HepG2 (cell line): ENCODE measurements at regions not wholly inside any gene's neighbourhood (a gene's known extent, or its start where the extent isn't known, plus 50 kb on each side); places are given as distances from the start of the nearest gene placed in this dataset.

Experiments
- ATAC-seq: fragments of 200-7000 bp; cut with Tn5 transposase; 3 replicates; pipeline ENCODE4 v1.9.1; 2020; ENCODE audit warnings: mild to moderate bottlenecking, moderate library complexity
- BruUV-seq: library from RNA; stranded (reverse); fragments of 400-500 nt; replicated peaks from 2 replicates; lab custom pipeline; 2021; lab: Mats Ljungman, UMichigan
- CTCF ChIA-PET: fragments of 300-600 bp; formaldehyde crosslinking; extraction: SDS; loops from one replicate; lab custom pipeline; 2021; ENCODE audit warnings: low total read pairs, inconsistent platforms, low intra/inter-chr PET ratio; lab: Yijun Ruan, JAX
- POLR2A ChIA-PET: fragments of 350-600 bp; sonication (Branson Sonifier 250); formaldehyde crosslinking; loops from one replicate; lab custom pipeline; 2020; ENCODE audit warnings: antibody characterized with exemption, inconsistent platforms; lab: Yijun Ruan, JAX
- DNase-seq: peaks from one replicate; pipeline ENCODE4 v3.0.0-alpha.2; 2015; ENCODE audit warnings: low spot score
- FAIRE-seq: peaks from 3 replicates; lab custom pipeline; 2011; peaks lifted over from hg19 to GRCh38; lab: Jason Lieb, UNC
- H2AFZ ChIP-seq: one replicate; pipeline ENCODE4 v1.6.1; 2011; ENCODE audit warnings: low read length, inconsistent platforms
- H3K27ac ChIP-seq: fragments of 300-600 bp; 3 replicates; pipeline ENCODE4 v1.8.0; 2011; ENCODE audit warnings: mixed run types, mild to moderate bottlenecking, mixed read lengths, low read length, inconsistent platforms; ENCODE audit not compliant: insufficient read depth; ENCODE audit errors: extremely low read length
- H3K27me3 ChIP-seq, 2 experiments: fragments of 200-600 bp in 1 of 2; 2 replicates in 1 of 2; 3 replicates in 1 of 2; pipeline versions ENCODE4 v1.6.0 to v1.8.0; 2011; ENCODE audit warnings: low read length in 2 of 2, mild to moderate bottlenecking in 2 of 2, moderate library complexity in 2 of 2, inconsistent platforms in 1 of 2; ENCODE audit not compliant: insufficient read depth in 2 of 2, control insufficient read depth in 1 of 2
- H3K36me3 ChIP-seq, 2 experiments: fragments of 200-600 bp in 1 of 2; replicated peaks in 1 of 2; 2 replicates in 1 of 2; 3 replicates in 1 of 2; pipeline versions ENCODE4 v1.5.1 to v1.8.0; 2011; ENCODE audit warnings: low read length in 2 of 2, inconsistent platforms in 1 of 2; ENCODE audit not compliant: insufficient read depth in 2 of 2, control insufficient read depth in 1 of 2
- H3K4me1 ChIP-seq: 2 replicates; pipeline ENCODE4 v1.5.1; 2012; ENCODE audit warnings: low read length, inconsistent platforms; ENCODE audit not compliant: insufficient read depth
- H3K4me2 ChIP-seq: 2 replicates; pipeline ENCODE4 v1.6.0; 2011; ENCODE audit warnings: low read depth, low read length, inconsistent platforms
- H3K4me3 ChIP-seq, 3 experiments: fragments of 200-600 bp in 1 of 3; sonication (generic), shearing (Covaris generic) in 1 of 3; replicated peaks in 1 of 3; 2 replicates each; pipeline ENCODE4 v1.5.1; 2011 to 2016; ENCODE audit warnings: low read length in 3 of 3, inconsistent platforms in 2 of 3, low read depth in 2 of 3, mild to moderate bottlenecking in 2 of 3, control low read depth in 1 of 3, mixed read lengths in 1 of 3; ENCODE audit not compliant: insufficient read depth in 1 of 3
- H3K79me2 ChIP-seq: one replicate; pipeline ENCODE4 v1.6.1; 2011; ENCODE audit warnings: low read length, inconsistent platforms; ENCODE audit not compliant: insufficient read depth
- H3K9ac ChIP-seq: 2 replicates; pipeline ENCODE4 v1.6.0; 2011; ENCODE audit warnings: mild to moderate bottlenecking, low read depth, low read length, inconsistent platforms; ENCODE audit not compliant: insufficient read depth
- H3K9me3 ChIP-seq: 2 replicates; pipeline ENCODE4 v1.5.1; 2012; ENCODE audit warnings: mild to moderate bottlenecking, low read length
- H4K20me1 ChIP-seq: 2 replicates; pipeline ENCODE4 v1.6.0; 2011; ENCODE audit warnings: inconsistent platforms, mild to moderate bottlenecking, low read length, moderate library complexity; ENCODE audit not compliant: insufficient read depth
- BCL6 ChIP-seq: IDR thresholded peaks from 2 replicates; pipeline ENCODE4 v1.6.1; 2016; ENCODE audit warnings: missing genetic modification reagents, missing compliant biosample characterization
- GATAD2A ChIP-seq: IDR thresholded peaks from 2 replicates; pipeline ENCODE4 v1.6.1; 2016
- GPBP1L1 ChIP-seq: sonication (generic); formaldehyde crosslinking; IDR thresholded peaks from 2 replicates; pipeline ENCODE4 v1.5.0; 2020; ENCODE audit warnings: mild to moderate bottlenecking, missing genetic modification reagents
- KAT2B ChIP-seq: fragments of 150-350 bp; IDR thresholded peaks from 2 replicates; pipeline ENCODE4 v1.6.1; 2014; ENCODE audit warnings: low read depth, low read length, borderline replicate concordance
- ONECUT2 ChIP-seq: sonication (generic); formaldehyde crosslinking; IDR thresholded peaks from 2 replicates; pipeline ENCODE4 v1.4.0; 2020; ENCODE audit warnings: missing genetic modification reagents
- ZNF160 ChIP-seq: sonication (generic); formaldehyde crosslinking; IDR thresholded peaks from 2 replicates; pipeline ENCODE4 v1.8.0; 2022; ENCODE audit warnings: mild to moderate bottlenecking, inconsistent platforms, missing genetic modification reagents
- ZNF282 ChIP-seq: fragments of 450-650 bp; IDR thresholded peaks from 2 replicates; pipeline ENCODE4 v1.6.1; 2018; ENCODE audit not compliant: partially characterized antibody
- WGBS: methylation state at CpG from one replicate; pipeline ENCODE4 v1.1.6; 2017; ENCODE audit warnings: low lambda C conversion rate; 5-methylcytosine and 5-hydroxymethylcytosine counted together
- in situ Hi-C: cut with HindIII; loops from 2 replicates; pipeline ENCODE4 v1.10.0; 2017; ENCODE audit warnings: low pct_unique_long_range_greater_than_20kb; ENCODE audit not compliant: extremely low pct_ligation_motif_present
- intact Hi-C: fragments of 100-400 bp; cut with micrococcal nuclease; formaldehyde crosslinking; loops from one replicate; pipeline ENCODE4 v1.10.0; 2022; ENCODE audit not compliant: unreplicated experiment
- TF ChIP-seq, protein P1 (sequence below): sonication (generic); formaldehyde crosslinking; conservative IDR thresholded peaks from 2 replicates; pipeline ENCODE4 v1.4.0; 2020; ENCODE audit warnings: mild to moderate bottlenecking, missing genetic modification reagents, moderate library complexity

GRCh38 chr3:188019727-188020126 is 134.2 kb upstream of the LPP start:
- intact Hi-C loops (loop anchor here (2.0 kb wide), 1 partner anchor 15 kb away; no protein-coding TSS in a partner anchor), in situ Hi-C loops (no loop called here)
- no peaks in the 10 kb centered on the region for H4K20me1 ChIP-seq
- no peak overlapping the region for H3K9ac ChIP-seq
- H3K36me3 ChIP-seq = no peaks in the 10 kb centered on the region
- 70% methylated on average over 4 of the region's 4 CpGs for WGBS
- no peaks in the 10 kb centered on the region for H3K27me3 ChIP-seq
- TF ChIP-seq BCL6 (peak; percentile 65), GPBP1L1 (CRISPR knock-in tag) (no peak), ZNF282 (no peak), GATAD2A (CRISPR knock-in tag) (0 out of 2 replicates have a peak, but pooled peaks have one; percentile 18), ZNF160 (no peak), KAT2B (peak; percentile 92), ONECUT2 (0 out of 2 replicates have a peak, but pooled peaks have one; percentile 60)
- TF ChIP-seq, protein P1, sequence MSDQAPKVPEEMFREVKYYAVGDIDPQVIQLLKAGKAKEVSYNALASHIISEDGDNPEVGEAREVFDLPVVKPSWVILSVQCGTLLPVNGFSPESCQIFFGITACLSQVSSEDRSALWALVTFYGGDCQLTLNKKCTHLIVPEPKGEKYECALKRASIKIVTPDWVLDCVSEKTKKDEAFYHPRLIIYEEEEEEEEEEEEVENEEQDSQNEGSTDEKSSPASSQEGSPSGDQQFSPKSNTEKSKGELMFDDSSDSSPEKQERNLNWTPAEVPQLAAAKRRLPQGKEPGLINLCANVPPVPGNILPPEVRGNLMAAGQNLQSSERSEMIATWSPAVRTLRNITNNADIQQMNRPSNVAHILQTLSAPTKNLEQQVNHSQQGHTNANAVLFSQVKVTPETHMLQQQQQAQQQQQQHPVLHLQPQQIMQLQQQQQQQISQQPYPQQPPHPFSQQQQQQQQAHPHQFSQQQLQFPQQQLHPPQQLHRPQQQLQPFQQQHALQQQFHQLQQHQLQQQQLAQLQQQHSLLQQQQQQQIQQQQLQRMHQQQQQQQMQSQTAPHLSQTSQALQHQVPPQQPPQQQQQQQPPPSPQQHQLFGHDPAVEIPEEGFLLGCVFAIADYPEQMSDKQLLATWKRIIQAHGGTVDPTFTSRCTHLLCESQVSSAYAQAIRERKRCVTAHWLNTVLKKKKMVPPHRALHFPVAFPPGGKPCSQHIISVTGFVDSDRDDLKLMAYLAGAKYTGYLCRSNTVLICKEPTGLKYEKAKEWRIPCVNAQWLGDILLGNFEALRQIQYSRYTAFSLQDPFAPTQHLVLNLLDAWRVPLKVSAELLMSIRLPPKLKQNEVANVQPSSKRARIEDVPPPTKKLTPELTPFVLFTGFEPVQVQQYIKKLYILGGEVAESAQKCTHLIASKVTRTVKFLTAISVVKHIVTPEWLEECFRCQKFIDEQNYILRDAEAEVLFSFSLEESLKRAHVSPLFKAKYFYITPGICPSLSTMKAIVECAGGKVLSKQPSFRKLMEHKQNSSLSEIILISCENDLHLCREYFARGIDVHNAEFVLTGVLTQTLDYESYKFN = peak; percentile 21; the same call in 1 of the 2 replicates
- no peak for DNase-seq
- no peak overlapping the region for H3K27ac ChIP-seq
- no TSS peak for BruUV-seq
- no peak overlapping the region for H3K4me2 ChIP-seq
- no peak for ATAC-seq
- H3K4me3 ChIP-seq = no peak overlapping the region
- H2AFZ ChIP-seq = no peak overlapping the region
- ChIA-PET POLR2A (interaction anchor here (2.5 kb wide), 1 partner anchor 17 kb away, joined by 15 read pairs; no protein-coding TSS in a partner anchor), CTCF (no interaction called here)
- no peaks in the 10 kb centered on the region for H3K79me2 ChIP-seq
- FAIRE-seq = no peak
- peaks cover 44% of the 10 kb centered on the region for H3K4me1 ChIP-seq
- no peaks in the 10 kb centered on the region for H3K9me3 ChIP-seq
